GM23248 (cell line): ENCODE measurements at regions not wholly inside any gene's neighbourhood (a gene's known extent, or its start where the extent isn't known, plus 50 kb on each side); places are given as distances from the start of the nearest gene placed in this dataset.

Source experiments
- EZH2 ChIP-seq: fragments of 200-600 bp; sonication (generic); IDR thresholded peaks from 2 replicates; pipeline ENCODE4 v1.6.1; 2018; ENCODE audit warnings: antibody characterized with exemption, mild to moderate bottlenecking; ENCODE audit not compliant: insufficient read depth, poor library complexity, severe bottlenecking
- EZH2phosphoT487 ChIP-seq: fragments of 200-600 bp; sonication (generic); IDR thresholded peaks from 2 replicates; pipeline ENCODE4 v1.6.1; 2018; ENCODE audit warnings: antibody characterized with exemption, moderate library complexity, mild to moderate bottlenecking, low read depth; ENCODE audit not compliant: insufficient read depth

GRCh38 chr3:177743173-177743890 is 546.0 kb upstream of the TBL1XR1 start:
- no peak for TF ChIP-seq EZH2
- TF ChIP-seq EZH2phosphoT487 = no peak
